ENCODE measurements at regions not wholly inside any gene's neighbourhood (a gene's known extent, or its start where the extent isn't known, plus 50 kb on each side); places are given as distances from the start of the nearest gene placed in this dataset.
A peak's percentile ranks its signal among the peaks of the same experiment; 100 is the strongest.

GRCh38 chr6:144347448-144347759, 62.3 kb downstream of the UTRN start:
- peaks cover 63 to 90% of the 10 kb centered on the region in 2 donors for H3K4me1 Mint-ChIP-seq
- H3K27ac Mint-ChIP-seq = peak overlapping the region; percentile 89

GRCh38 chr6:144347933-144348332, 62.8 kb downstream of the UTRN start:
- Mint-ChIP-seq H3K36me3 (peaks cover 16 to 26% of the 10 kb centered on the region in 2 donors), H3K4me1 (peaks cover 62 to 90% of the 10 kb centered on the region in 2 donors), H3K27me3 (no peaks in the 10 kb centered on the region), H3K4me3 (no peak overlapping the region), H3K27ac (peak overlapping the region; percentile 89), H3K9me3 (peaks cover 1 to 11% of the 10 kb centered on the region in 2 donors)
- no peak for ATAC-seq (replicated peaks)
- DNase-seq = no peak

More at GRCh38 chr6:144347448-144347759, 62.3 kb downstream of the UTRN start:
- Mint-ChIP-seq H3K4me3 (peak overlapping the region in 1 of 2 donors; percentile 54), H3K36me3 (peaks cover 14 to 26% of the 10 kb centered on the region in 2 donors), H3K27me3 (no peaks in the 10 kb centered on the region), H3K9me3 (peaks cover 1 to 11% of the 10 kb centered on the region in 2 donors)
- ATAC-seq (replicated peaks) (no peak), DNase-seq (no peak)

- Mint-ChIP-seq H3K27ac (peak overlapping the region; percentile 86), H3K9me3 (peaks cover 1 to 11% of the 10 kb centered on the region in 2 donors), H3K4me1 (peaks cover 64 to 92% of the 10 kb centered on the region in 2 donors), H3K27me3 (no peaks in the 10 kb centered on the region), H3K36me3 (peaks cover 16 to 29% of the 10 kb centered on the region in 2 donors), H3K4me3 (peak overlapping the region; percentile 76 to 77)
- ATAC-seq (replicated peaks) = peak; percentile 69 to 72
- no peak for DNase-seq
These were observed 64.8 kb downstream of the UTRN start for GRCh38 chr6:144349690-144350527.

- H3K36me3 Mint-ChIP-seq = peaks cover 16 to 30% of the 10 kb centered on the region in 2 donors
- no peaks in the 10 kb centered on the region for H3K27me3 Mint-ChIP-seq
- no peak for DNase-seq
- peaks cover 1 to 11% of the 10 kb centered on the region in 2 donors for H3K9me3 Mint-ChIP-seq
- ATAC-seq (replicated peaks) = peak; percentile 17 to 19
- peaks cover 59 to 89% of the 10 kb centered on the region in 2 donors for H3K4me1 Mint-ChIP-seq
- peak overlapping the region; percentile 81 for H3K27ac Mint-ChIP-seq
- H3K4me3 Mint-ChIP-seq = peak overlapping the region; percentile 60 to 76
These were observed 65.4 kb downstream of the UTRN start for GRCh38 chr6:144350528-144350880.

GRCh38 chr6:144351379-144352127, 66.4 kb downstream of the UTRN start:
- DNase-seq = no peak
- Mint-ChIP-seq H3K36me3 (peaks cover 16 to 29% of the 10 kb centered on the region in 2 donors), H3K9me3 (peaks cover 1 to 11% of the 10 kb centered on the region in 2 donors), H3K27ac (no peak overlapping the region), H3K4me3 (peak overlapping the region in 1 of 2 donors; percentile 36), H3K4me1 (peaks cover 57 to 84% of the 10 kb centered on the region in 2 donors), H3K27me3 (no peaks in the 10 kb centered on the region)
- no peak for ATAC-seq (replicated peaks)

- Mint-ChIP-seq H3K27me3 (no peaks in the 10 kb centered on the region), H3K4me3 (peak overlapping the region in 1 of 2 donors; percentile 73), H3K9me3 (peaks cover 1 to 9% of the 10 kb centered on the region in 2 donors), H3K4me1 (peaks cover 54 to 81% of the 10 kb centered on the region in 2 donors), H3K36me3 (peaks cover 12 to 22% of the 10 kb centered on the region in 2 donors), H3K27ac (no peak overlapping the region)
- DNase-seq (no peak), ATAC-seq (replicated peaks) (peak; percentile 74 to 77)
These were observed 67.2 kb downstream of the UTRN start for GRCh38 chr6:144352331-144352730.

GRCh38 chr6:144353871-144354314, 68.8 kb downstream of the UTRN start:
- Mint-ChIP-seq H3K27ac (no peak overlapping the region), H3K4me3 (no peak overlapping the region), H3K4me1 (peaks cover 45 to 68% of the 10 kb centered on the region in 2 donors), H3K27me3 (no peaks in the 10 kb centered on the region), H3K36me3 (peaks cover 1 to 8% of the 10 kb centered on the region in 2 donors), H3K9me3 (no peaks in the 10 kb centered on the region)
- ATAC-seq (replicated peaks) (no peak), DNase-seq (no peak)

- no peak overlapping the region for H3K4me3 Mint-ChIP-seq
- peaks cover 39 to 64% of the 10 kb centered on the region in 2 donors for H3K4me1 Mint-ChIP-seq
- no peak for ATAC-seq (replicated peaks)
- DNase-seq = no peak
- H3K36me3 Mint-ChIP-seq = peaks cover 0 to 5% of the 10 kb centered on the region in 2 donors
- H3K9me3 Mint-ChIP-seq = no peaks in the 10 kb centered on the region
- H3K27me3 Mint-ChIP-seq = no peaks in the 10 kb centered on the region
- H3K27ac Mint-ChIP-seq = no peak overlapping the region
These were observed 74.6 kb downstream of the UTRN start for GRCh38 chr6:144359783-144360182.

- ATAC-seq (replicated peaks) = no peak
- DNase-seq = no peak
- Mint-ChIP-seq H3K27ac (no peak overlapping the region), H3K27me3 (no peaks in the 10 kb centered on the region), H3K9me3 (no peaks in the 10 kb centered on the region), H3K4me3 (no peak overlapping the region), H3K36me3 (peaks cover 0 to 3% of the 10 kb centered on the region in 2 donors), H3K4me1 (peaks cover 42 to 66% of the 10 kb centered on the region in 2 donors)
These were observed 75.3 kb downstream of the UTRN start for GRCh38 chr6:144360401-144360800.

- H3K4me1 Mint-ChIP-seq = peaks cover 43 to 69% of the 10 kb centered on the region in 2 donors
- no peak overlapping the region for H3K4me3 Mint-ChIP-seq
- no peak overlapping the region for H3K27ac Mint-ChIP-seq
These were observed 75.9 kb downstream of the UTRN start for GRCh38 chr6:144361016-144361415.

GRCh38 chr6:144362042-144363018, 77.2 kb downstream of the UTRN start:
- H3K4me1 Mint-ChIP-seq = peaks cover 45 to 75% of the 10 kb centered on the region in 2 donors
- H3K27me3 Mint-ChIP-seq = no peaks in the 10 kb centered on the region
- DNase-seq (no peak), ATAC-seq (replicated peaks) (peak; percentile 22 to 45)
- H3K36me3 Mint-ChIP-seq = peaks cover 0 to 6% of the 10 kb centered on the region in 2 donors
- no peak overlapping the region for H3K27ac Mint-ChIP-seq
- H3K9me3 Mint-ChIP-seq = no peaks in the 10 kb centered on the region
- no peak overlapping the region for H3K4me3 Mint-ChIP-seq

More at GRCh38 chr6:144361016-144361415, 75.9 kb downstream of the UTRN start:
- Mint-ChIP-seq H3K9me3 (no peaks in the 10 kb centered on the region), H3K36me3 (peaks cover 0 to 3% of the 10 kb centered on the region in 2 donors), H3K27me3 (no peaks in the 10 kb centered on the region)
- ATAC-seq (replicated peaks) = no peak
- no peak for DNase-seq

- ATAC-seq (replicated peaks) (peak in 1 of 2 donors; percentile 31), DNase-seq (no peak)
- Mint-ChIP-seq H3K36me3 (peaks cover 0 to 6% of the 10 kb centered on the region in 2 donors), H3K4me1 (peaks cover 43 to 73% of the 10 kb centered on the region in 2 donors), H3K27me3 (no peaks in the 10 kb centered on the region), H3K4me3 (peak overlapping the region; percentile 2 to 15), H3K27ac (peak overlapping the region; percentile 45), H3K9me3 (no peaks in the 10 kb centered on the region)
These were observed 79.1 kb downstream of the UTRN start for GRCh38 chr6:144364208-144364720.

- ATAC-seq (replicated peaks) (peak; percentile 25 to 39), DNase-seq (no peak)
- Mint-ChIP-seq H3K9me3 (peaks cover 0 to 1% of the 10 kb centered on the region in 2 donors), H3K27ac (peak overlapping the region; percentile 45), H3K36me3 (peaks cover 3 to 9% of the 10 kb centered on the region in 2 donors), H3K4me3 (peak overlapping the region; percentile 2 to 15), H3K27me3 (no peaks in the 10 kb centered on the region), H3K4me1 (peaks cover 45 to 72% of the 10 kb centered on the region in 2 donors)
These were observed 79.6 kb downstream of the UTRN start for GRCh38 chr6:144364782-144365181.
